ENCODE measurements at regions not wholly inside any gene's neighbourhood (a gene's known extent, or its start where the extent isn't known, plus 50 kb on each side); places are given as distances from the start of the nearest gene placed in this dataset.

DNA sequence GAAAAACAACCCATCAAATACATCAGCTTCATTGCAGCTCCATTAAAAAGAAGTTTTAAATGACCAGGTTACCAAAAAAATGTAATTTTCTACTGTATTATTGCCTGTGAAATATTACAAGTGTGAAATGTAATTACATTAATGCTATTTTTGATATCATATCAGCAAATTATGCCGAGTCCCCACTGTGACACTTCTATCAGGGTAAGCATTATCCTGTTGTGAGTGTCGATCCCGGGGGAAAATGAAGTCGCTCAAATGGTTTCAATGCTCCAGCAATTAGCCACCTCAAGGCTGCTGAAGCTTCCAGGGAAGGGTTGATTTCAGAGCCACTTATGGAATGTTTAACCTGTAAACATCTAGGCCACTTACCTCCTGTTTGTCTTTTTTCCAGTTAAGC lies 70.4 kb downstream of the RCN1 start:
- no peak for DNase-seq (ENCODE audit: low spot score)

DNA sequence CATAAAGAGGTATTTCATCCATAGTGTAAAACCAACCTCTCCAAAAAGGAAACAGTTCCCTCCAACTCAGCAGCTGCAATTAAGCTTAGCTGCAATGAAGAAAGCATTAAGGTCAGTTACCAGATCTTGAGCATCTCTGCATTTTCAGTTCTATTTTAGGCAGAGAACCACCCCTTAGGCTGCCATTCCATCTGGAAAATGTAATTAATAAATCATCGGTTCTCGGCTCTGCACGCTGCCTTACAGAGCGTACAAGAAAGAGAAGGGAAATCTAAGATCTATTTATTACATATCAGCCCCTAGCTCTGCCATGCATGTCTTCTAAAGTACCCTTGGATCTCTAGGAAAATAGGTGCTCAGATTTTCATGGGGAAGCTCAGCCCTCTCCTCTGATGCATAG lies 71.5 kb downstream of the RCN1 start:
- DNase-seq (ENCODE audit: low spot score), result no peak

DNA sequence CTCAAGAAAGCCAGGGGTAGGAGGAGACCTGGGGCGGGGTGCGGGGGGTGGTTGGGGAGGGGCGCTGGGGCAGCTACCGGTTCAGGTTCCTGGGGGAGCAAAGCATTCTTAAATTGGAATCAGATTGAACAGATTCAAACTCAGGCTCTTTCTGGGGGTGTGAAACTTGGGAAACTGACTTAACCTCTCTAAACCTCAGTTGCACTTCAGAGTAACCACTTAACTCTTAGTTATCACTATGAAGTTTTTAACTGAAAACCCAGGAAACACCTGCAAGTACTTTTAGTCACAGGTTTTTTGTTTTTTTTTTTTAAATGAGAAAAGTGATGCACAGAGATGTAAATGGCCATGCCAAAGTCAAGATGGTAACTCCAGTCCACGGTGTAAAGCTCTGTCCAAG lies 72.0 kb downstream of the RCN1 start:
- no peak for DNase-seq (ENCODE audit: low spot score)

- DNase-seq (ENCODE audit: low spot score), result no peak
Measured at GRCh38 chr11:32163557-32163956, 72.7 kb downstream of the RCN1 start.

- no peak for DNase-seq (ENCODE audit: low spot score)
Measured at GRCh38 chr11:32164836-32165235, 74.0 kb downstream of the RCN1 start.

- DNase-seq (ENCODE audit: low spot score), result no peak
Measured at GRCh38 chr11:32168924-32169323, 78.0 kb downstream of the RCN1 start.

GRCh38 chr11:32171445-32171844 lies 80.6 kb downstream of the RCN1 start:
- DNase-seq (ENCODE audit: low spot score), result no peak

GRCh38 chr11:32172041-32172847 lies 81.4 kb downstream of the RCN1 start:
- DNase-seq (ENCODE audit: low spot score), result no peak

GRCh38 chr11:32172848-32173834 lies 82.3 kb downstream of the RCN1 start:
- peak; percentile 57 for DNase-seq (ENCODE audit: low spot score)

DNA sequence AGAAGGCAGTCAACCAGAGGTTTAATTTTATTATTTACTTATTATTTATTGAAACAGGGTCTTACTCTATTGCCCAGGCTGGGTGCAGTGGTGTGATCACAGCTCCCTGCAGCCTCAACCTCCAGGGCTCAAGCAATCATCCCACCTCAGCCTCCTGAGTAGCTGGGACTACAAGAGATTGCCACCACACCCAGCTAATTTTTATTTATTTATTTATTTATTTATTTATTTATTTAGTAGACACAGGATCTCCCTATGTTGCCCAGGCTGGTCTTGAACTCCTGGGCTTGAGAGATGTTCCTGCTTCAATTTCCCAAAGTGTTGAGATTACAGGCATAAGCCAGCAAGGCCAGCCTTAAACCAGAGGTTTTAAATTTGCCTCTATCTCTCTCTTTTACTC lies 83.1 kb downstream of the RCN1 start:
- no peak for DNase-seq (ENCODE audit: low spot score)

DNA sequence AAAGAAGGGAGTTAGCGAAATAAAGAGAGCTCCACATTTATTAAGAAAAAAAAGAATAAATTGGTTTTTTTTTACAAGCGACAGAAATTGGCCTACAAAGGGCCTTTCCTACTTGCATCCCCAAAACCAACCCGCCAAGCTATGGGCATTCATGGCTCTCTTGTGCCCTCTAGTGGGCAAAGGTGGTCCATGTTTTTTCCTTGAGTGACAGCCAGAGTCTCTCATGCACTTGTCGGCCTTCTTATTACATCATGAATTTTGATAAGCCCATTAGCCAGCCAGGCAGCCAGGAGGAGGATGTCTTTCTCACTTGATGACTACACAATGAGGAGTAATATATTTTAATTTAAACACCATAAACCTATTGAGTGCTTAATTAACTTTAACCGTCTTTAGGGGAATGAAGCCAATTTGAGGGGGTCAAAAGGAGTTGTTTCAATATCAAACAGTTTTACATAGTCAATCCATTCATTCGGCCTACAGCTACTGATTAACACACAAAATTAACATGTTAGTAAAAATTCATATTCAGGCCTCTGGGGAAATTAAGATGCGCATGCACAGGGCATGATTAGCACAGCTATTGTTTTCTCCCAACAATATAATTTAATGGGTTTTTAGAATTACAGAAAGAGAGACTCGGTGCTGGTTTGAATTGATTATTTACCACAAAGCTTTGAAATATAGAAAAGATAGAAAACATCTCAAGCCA lies 85.5 kb downstream of the RCN1 start:
- peak; percentile 86 for DNase-seq (ENCODE audit: low spot score)

GRCh38 chr11:32178692-32179091 lies 87.8 kb downstream of the RCN1 start:
- DNase-seq (ENCODE audit: low spot score), result no peak

- no peak for DNase-seq (ENCODE audit: low spot score)
Measured at GRCh38 chr11:32183512-32183911, 92.6 kb downstream of the RCN1 start.

GRCh38 chr11:32184041-32184722 lies 93.3 kb downstream of the RCN1 start:
- DNase-seq (ENCODE audit: low spot score), result no peak

- DNase-seq (ENCODE audit: low spot score), result no peak
Measured at GRCh38 chr11:32184723-32185376, 94.0 kb downstream of the RCN1 start.

GRCh38 chr11:32186118-32186517 lies 95.2 kb downstream of the RCN1 start:
- no peak for DNase-seq (ENCODE audit: low spot score)

GRCh38 chr11:32187111-32187510 lies 96.2 kb downstream of the RCN1 start:
- no peak for DNase-seq (ENCODE audit: low spot score)

DNA sequence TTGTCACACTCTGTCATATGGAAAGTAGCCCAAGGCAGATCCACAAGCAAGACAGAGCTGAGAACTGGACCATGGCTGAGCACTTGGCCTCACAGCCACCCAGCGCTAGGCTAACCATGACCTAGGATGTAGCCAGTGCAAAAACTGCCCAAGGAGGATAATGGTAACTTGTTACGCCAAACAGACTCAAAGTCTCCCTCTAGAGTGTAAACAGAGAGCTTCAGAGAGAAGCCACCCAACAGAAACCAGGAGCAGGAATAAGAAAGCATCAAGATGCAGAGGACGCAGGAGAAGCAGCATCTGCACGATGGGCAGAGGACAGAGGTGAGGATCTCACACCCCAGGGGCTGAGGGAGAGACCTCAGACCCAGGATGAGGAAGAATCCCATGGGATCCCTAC lies 97.9 kb downstream of the RCN1 start:
- no peak for DNase-seq (ENCODE audit: low spot score)

DNA sequence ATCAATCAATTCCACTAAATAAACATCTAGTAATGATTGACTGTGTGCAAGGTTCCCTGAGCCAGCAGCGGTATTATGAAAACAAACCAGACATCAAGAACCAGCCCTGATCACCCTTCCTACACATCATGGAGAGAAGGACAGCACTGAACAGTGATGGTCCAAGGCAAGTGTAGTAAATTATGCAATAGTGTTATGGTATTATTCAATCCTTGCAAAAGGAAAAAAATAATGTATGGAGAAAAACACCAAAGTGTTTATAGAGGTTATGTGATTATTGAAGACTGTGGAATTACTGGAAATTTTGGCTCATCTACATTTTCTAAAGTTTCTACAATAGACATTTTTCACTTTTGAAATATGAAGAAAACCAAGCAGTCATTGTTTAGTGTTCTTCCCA lies 105.3 kb downstream of the RCN1 start:
- DNase-seq (ENCODE audit: low spot score), result no peak

GRCh38 chr11:32198053-32198452 lies 107.2 kb downstream of the RCN1 start:
- DNase-seq (ENCODE audit: low spot score), result no peak

Measured in ureter (tissue), 1 donor.